ENCODE measurements at regions not wholly inside any gene's neighbourhood (a gene's known extent, or its start where the extent isn't known, plus 50 kb on each side); places are given as distances from the start of the nearest gene placed in this dataset.

DNA sequence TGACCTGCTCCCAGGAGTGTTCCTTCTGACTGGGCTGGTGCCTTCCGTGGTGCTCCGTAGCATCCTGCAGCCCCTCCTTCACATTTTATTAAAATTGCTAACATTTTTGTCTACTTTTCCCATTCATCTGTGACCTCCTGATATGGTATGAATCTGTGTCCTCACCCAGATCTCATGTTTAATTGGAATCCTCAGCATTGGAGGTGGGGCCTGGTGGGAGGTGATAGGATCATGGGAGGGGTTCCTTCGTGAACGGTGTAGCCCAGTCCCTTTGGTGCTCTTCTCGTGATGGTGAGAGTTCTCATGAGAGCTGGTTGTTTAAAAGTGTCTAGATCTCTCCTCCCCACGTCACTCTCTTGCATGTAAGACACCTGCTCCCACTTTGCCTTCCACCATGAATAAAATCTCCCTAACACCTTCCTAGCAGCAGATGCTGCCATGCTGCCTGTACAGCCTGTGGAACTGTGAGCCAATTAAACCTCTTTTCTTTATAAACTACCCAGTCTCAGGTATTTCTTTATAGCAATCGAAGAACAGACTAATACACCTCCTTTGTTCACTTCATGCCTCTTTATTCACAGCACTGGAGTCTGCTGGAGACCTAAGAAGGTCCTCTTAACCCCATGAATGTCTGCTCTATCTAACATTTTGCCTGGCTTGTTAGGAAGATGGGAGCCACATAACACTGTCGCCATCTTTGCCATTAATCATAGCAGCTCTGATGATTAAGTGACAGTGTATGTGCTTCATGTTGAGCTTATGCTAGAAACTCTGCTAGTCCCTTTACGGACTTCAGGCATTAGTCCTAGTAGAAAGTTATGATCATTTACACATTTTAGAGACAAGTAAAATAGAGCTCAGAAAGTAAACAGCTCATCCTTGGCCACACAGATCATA, 377.7 kb upstream of the MAF start:
- no peak for ATAC-seq

DNA sequence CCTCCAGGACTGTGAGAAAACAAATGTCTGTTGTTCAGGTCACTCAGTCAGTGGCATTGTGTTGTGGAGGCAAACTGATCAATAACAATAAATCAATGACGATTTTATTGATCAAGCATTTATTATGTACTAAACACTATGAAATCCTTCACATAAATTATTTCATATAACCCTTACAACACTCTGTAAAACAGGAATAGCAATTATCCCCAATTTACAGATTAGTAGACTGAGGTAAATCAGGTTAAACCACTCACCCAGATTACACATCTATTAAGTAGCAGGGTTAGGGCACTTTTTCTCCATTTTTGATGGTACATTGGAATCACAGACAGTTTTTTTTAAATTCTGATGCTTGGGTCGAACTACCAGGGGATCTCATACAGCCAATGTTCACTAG, 372.8 kb upstream of the MAF start:
- ATAC-seq = no peak
- no peak for TF ChIP-seq SNAI2 (CRISPR knock-in tag; IDR thresholded peaks at IDR 0.05)
- no peak for TF ChIP-seq TCF4 (CRISPR knock-in tag; IDR thresholded peaks at IDR 0.05; ENCODE audit: borderline replicate concordance)
- TF ChIP-seq GLIS3 (CRISPR knock-in tag; IDR thresholded peaks at IDR 0.05) = no peak
- TF ChIP-seq, protein P1, sequence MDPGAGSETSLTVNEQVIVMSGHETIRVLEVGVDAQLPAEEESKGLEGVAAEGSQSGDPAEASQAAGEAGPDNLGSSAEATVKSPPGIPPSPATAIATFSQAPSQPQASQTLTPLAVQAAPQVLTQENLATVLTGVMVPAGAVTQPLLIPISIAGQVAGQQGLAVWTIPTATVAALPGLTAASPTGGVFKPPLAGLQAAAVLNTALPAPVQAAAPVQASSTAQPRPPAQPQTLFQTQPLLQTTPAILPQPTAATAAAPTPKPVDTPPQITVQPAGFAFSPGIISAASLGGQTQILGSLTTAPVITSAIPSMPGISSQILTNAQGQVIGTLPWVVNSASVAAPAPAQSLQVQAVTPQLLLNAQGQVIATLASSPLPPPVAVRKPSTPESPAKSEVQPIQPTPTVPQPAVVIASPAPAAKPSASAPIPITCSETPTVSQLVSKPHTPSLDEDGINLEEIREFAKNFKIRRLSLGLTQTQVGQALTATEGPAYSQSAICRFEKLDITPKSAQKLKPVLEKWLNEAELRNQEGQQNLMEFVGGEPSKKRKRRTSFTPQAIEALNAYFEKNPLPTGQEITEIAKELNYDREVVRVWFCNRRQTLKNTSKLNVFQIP (CRISPR knock-in tag; IDR thresholded peaks at IDR 0.05; ENCODE audit: borderline replicate concordance, low read depth) = no peak
- TF ChIP-seq ZFP30 (CRISPR knock-in tag; IDR thresholded peaks at IDR 0.05) = no peak
- TF ChIP-seq, protein P2, sequence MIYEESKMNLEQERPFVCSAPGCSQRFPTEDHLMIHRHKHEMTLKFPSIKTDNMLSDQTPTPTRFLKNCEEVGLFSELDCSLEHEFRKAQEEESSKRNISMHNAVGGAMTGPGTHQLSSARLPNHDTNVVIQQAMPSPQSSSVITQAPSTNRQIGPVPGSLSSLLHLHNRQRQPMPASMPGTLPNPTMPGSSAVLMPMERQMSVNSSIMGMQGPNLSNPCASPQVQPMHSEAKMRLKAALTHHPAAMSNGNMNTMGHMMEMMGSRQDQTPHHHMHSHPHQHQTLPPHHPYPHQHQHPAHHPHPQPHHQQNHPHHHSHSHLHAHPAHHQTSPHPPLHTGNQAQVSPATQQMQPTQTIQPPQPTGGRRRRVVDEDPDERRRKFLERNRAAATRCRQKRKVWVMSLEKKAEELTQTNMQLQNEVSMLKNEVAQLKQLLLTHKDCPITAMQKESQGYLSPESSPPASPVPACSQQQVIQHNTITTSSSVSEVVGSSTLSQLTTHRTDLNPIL (CRISPR knock-in tag; IDR thresholded peaks at IDR 0.05; ENCODE audit: low read depth) = no peak

More for the DNA sequence above, 377.7 kb upstream of the MAF start:
- TF ChIP-seq, protein P3, sequence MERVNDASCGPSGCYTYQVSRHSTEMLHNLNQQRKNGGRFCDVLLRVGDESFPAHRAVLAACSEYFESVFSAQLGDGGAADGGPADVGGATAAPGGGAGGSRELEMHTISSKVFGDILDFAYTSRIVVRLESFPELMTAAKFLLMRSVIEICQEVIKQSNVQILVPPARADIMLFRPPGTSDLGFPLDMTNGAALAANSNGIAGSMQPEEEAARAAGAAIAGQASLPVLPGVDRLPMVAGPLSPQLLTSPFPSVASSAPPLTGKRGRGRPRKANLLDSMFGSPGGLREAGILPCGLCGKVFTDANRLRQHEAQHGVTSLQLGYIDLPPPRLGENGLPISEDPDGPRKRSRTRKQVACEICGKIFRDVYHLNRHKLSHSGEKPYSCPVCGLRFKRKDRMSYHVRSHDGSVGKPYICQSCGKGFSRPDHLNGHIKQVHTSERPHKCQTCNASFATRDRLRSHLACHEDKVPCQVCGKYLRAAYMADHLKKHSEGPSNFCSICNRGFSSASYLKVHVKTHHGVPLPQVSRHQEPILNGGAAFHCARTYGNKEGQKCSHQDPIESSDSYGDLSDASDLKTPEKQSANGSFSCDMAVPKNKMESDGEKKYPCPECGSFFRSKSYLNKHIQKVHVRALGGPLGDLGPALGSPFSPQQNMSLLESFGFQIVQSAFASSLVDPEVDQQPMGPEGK (CRISPR knock-in tag; IDR thresholded peaks at IDR 0.05; ENCODE audit: borderline replicate concordance) = no peak
- no peak for TF ChIP-seq ZC3H10 (CRISPR knock-in tag; IDR thresholded peaks at IDR 0.05)
- no peak for TF ChIP-seq RARB (CRISPR knock-in tag; IDR thresholded peaks at IDR 0.05)
- no peak for TF ChIP-seq BACH2 (CRISPR knock-in tag; IDR thresholded peaks at IDR 0.05; ENCODE audit: borderline replicate concordance)
- TF ChIP-seq ARNTL (CRISPR knock-in tag; IDR thresholded peaks at IDR 0.05; ENCODE audit: borderline replicate concordance, low read depth) = no peak
- TF ChIP-seq, protein P1 (CRISPR knock-in tag; IDR thresholded peaks at IDR 0.05; ENCODE audit: borderline replicate concordance, low read depth) = no peak
- no peak for TF ChIP-seq ZFP3 (CRISPR knock-in tag; IDR thresholded peaks at IDR 0.05)
- no peak for TF ChIP-seq ZFP30 (CRISPR knock-in tag; IDR thresholded peaks at IDR 0.05)
- TF ChIP-seq OSR1 (CRISPR knock-in tag; IDR thresholded peaks at IDR 0.05) = no peak
- no peak for TF ChIP-seq ESRRG (CRISPR knock-in tag; IDR thresholded peaks at IDR 0.05)
- no peak for TF ChIP-seq ZNF565 (CRISPR knock-in tag; conservative IDR thresholded peaks at IDR 0.05; ENCODE audit: low read depth)
- TF ChIP-seq, protein P2 (CRISPR knock-in tag; IDR thresholded peaks at IDR 0.05; ENCODE audit: low read depth) = no peak
- TF ChIP-seq, protein P4, sequence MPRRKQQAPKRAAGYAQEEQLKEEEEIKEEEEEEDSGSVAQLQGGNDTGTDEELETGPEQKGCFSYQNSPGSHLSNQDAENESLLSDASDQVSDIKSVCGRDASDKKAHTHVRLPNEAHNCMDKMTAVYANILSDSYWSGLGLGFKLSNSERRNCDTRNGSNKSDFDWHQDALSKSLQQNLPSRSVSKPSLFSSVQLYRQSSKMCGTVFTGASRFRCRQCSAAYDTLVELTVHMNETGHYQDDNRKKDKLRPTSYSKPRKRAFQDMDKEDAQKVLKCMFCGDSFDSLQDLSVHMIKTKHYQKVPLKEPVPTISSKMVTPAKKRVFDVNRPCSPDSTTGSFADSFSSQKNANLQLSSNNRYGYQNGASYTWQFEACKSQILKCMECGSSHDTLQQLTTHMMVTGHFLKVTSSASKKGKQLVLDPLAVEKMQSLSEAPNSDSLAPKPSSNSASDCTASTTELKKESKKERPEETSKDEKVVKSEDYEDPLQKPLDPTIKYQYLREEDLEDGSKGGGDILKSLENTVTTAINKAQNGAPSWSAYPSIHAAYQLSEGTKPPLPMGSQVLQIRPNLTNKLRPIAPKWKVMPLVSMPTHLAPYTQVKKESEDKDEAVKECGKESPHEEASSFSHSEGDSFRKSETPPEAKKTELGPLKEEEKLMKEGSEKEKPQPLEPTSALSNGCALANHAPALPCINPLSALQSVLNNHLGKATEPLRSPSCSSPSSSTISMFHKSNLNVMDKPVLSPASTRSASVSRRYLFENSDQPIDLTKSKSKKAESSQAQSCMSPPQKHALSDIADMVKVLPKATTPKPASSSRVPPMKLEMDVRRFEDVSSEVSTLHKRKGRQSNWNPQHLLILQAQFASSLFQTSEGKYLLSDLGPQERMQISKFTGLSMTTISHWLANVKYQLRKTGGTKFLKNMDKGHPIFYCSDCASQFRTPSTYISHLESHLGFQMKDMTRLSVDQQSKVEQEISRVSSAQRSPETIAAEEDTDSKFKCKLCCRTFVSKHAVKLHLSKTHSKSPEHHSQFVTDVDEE (CRISPR knock-in tag; IDR thresholded peaks at IDR 0.05) = no peak
- no peak for TF ChIP-seq ISL1 (CRISPR knock-in tag; IDR thresholded peaks at IDR 0.05)
- TF ChIP-seq TOX (CRISPR knock-in tag; IDR thresholded peaks at IDR 0.05; ENCODE audit: borderline replicate concordance) = no peak
- no peak for TF ChIP-seq ZNF8 (CRISPR knock-in tag; IDR thresholded peaks at IDR 0.05)
